ENCODE measurements at regions not wholly inside any gene's neighbourhood (a gene's known extent, or its start where the extent isn't known, plus 50 kb on each side); places are given as distances from the start of the nearest gene placed in this dataset.

DNA sequence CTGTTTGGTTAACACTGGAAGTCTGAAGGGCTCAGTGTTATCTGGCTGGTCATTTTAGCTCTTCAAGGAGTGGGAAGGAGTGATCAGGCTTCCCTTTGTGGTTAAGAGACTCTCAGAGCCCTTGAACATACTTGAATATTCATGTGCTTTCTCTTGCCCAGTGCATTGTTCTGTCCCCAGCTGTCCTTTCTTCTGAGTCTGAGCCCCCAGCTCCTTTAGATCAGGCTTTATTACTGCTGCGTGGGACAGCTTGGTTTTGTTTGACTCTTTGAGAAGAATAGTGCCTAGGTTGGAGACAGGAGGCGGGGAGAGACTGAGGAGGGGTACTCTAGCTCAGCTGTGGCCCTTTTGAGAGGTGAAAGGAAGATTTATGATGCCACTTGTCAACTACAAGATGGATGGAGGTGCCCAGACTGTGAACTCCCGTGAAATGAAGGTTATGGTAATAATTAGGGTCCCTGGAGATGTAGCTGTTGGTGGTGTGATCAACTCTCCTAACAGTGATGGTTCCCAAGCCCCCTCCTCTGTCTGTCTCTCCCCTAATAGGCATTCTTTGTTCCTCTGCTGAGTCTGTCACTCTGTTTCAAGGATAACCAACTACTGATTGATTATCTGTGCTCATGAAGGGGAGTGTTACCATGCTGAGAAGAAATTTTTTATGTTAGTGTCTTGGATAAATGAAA is 83.1 kb upstream of the GLRA1 start:
- no peak for ATAC-seq
- TF ChIP-seq BACH2 (CRISPR knock-in tag; IDR thresholded peaks at IDR 0.05; ENCODE audit: borderline replicate concordance) (no peak), TOX (CRISPR knock-in tag; IDR thresholded peaks at IDR 0.05; ENCODE audit: borderline replicate concordance) (no peak), ZNF565 (CRISPR knock-in tag; conservative IDR thresholded peaks at IDR 0.05; ENCODE audit: low read depth) (no peak), CSDC2 (CRISPR knock-in tag; IDR thresholded peaks at IDR 0.05) (no peak), ZNF70 (CRISPR knock-in tag; IDR thresholded peaks at IDR 0.05) (no peak), CREB5 (CRISPR knock-in tag; IDR thresholded peaks at IDR 0.05; ENCODE audit: low read depth) (no peak), SNAI2 (CRISPR knock-in tag; IDR thresholded peaks at IDR 0.05) (no peak), ZC3H10 (CRISPR knock-in tag; IDR thresholded peaks at IDR 0.05) (no peak), ESRRG (CRISPR knock-in tag; IDR thresholded peaks at IDR 0.05) (no peak)
- TF ChIP-seq, protein P1, sequence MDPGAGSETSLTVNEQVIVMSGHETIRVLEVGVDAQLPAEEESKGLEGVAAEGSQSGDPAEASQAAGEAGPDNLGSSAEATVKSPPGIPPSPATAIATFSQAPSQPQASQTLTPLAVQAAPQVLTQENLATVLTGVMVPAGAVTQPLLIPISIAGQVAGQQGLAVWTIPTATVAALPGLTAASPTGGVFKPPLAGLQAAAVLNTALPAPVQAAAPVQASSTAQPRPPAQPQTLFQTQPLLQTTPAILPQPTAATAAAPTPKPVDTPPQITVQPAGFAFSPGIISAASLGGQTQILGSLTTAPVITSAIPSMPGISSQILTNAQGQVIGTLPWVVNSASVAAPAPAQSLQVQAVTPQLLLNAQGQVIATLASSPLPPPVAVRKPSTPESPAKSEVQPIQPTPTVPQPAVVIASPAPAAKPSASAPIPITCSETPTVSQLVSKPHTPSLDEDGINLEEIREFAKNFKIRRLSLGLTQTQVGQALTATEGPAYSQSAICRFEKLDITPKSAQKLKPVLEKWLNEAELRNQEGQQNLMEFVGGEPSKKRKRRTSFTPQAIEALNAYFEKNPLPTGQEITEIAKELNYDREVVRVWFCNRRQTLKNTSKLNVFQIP (CRISPR knock-in tag; IDR thresholded peaks at IDR 0.05; ENCODE audit: borderline replicate concordance, low read depth), result no peak

GRCh38 chr5:152004095-152004494 is 79.4 kb upstream of the GLRA1 start:
- TF ChIP-seq ZC3H10 (CRISPR knock-in tag; IDR thresholded peaks at IDR 0.05), result no peak
- TF ChIP-seq GLIS3 (CRISPR knock-in tag; IDR thresholded peaks at IDR 0.05), result no peak
- TF ChIP-seq ZNF70 (CRISPR knock-in tag; IDR thresholded peaks at IDR 0.05), result no peak
- TF ChIP-seq CSDC2 (CRISPR knock-in tag; IDR thresholded peaks at IDR 0.05), result no peak
- no peak for TF ChIP-seq RARB (CRISPR knock-in tag; IDR thresholded peaks at IDR 0.05)
- no peak for TF ChIP-seq OSR1 (CRISPR knock-in tag; IDR thresholded peaks at IDR 0.05)
- no peak for TF ChIP-seq TCF4 (CRISPR knock-in tag; IDR thresholded peaks at IDR 0.05; ENCODE audit: borderline replicate concordance)
- TF ChIP-seq ESRRG (CRISPR knock-in tag; IDR thresholded peaks at IDR 0.05), result no peak
- TF ChIP-seq ISL1 (CRISPR knock-in tag; IDR thresholded peaks at IDR 0.05), result no peak
- TF ChIP-seq ZNF8 (CRISPR knock-in tag; IDR thresholded peaks at IDR 0.05), result no peak
- TF ChIP-seq ZNF565 (CRISPR knock-in tag; conservative IDR thresholded peaks at IDR 0.05; ENCODE audit: low read depth), result no peak
- no peak for TF ChIP-seq ZFP30 (CRISPR knock-in tag; IDR thresholded peaks at IDR 0.05)
- no peak for TF ChIP-seq CREB5 (CRISPR knock-in tag; IDR thresholded peaks at IDR 0.05; ENCODE audit: low read depth)
- TF ChIP-seq PPARA (CRISPR knock-in tag; IDR thresholded peaks at IDR 0.05; ENCODE audit: borderline replicate concordance), result no peak
- no peak for ATAC-seq
